IPS-NIHi7 (cell line): ENCODE measurements at regions not wholly inside any gene's neighbourhood (a gene's known extent, or its start where the extent isn't known, plus 50 kb on each side); places are given as distances from the start of the nearest gene placed in this dataset.

ENCODE experiments used
- DNase-seq: peaks from one replicate; pipeline ENCODE4 v3.0.0; 2012; ENCODE audit warnings: mixed read lengths; ENCODE audit errors: extremely low spot score

- DNase-seq: no peak
Measured at GRCh38 chr6:165082636-165083035, 226.8 kb downstream of the C6orf118 start.

DNA sequence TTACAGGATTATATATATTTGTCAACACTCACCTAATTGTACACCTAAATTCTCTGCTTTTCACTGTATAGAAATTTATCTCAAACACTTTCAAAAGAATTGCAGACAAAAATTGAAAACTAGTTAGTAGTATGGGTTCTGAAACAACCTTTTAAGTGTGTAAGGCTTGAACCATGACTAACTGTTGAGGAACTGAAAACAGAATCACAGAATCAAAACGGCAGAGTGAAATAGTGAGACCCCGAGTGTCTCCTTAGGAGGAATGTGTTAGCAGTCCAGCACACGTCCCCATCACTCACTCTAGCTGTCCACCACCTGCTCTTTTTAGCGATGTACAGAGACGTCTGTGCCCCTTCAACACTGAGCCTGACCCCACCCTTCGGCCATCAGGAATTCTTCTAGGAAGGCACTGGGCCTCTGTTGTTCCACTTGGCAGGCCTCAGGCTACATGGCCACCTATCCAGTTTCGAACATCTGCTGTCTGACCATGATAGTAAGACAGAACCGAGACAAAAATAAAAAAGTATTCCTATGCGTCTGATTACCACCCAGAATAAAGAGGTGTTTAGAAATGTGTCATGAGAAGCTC lies 227.4 kb downstream of the C6orf118 start:
- DNase-seq: no peak

GRCh38 chr6:165077876-165078275 lies 231.5 kb downstream of the C6orf118 start:
- DNase-seq: no peak

GRCh38 chr6:165071906-165072305 lies 237.5 kb downstream of the C6orf118 start:
- DNase-seq: no peak

DNA sequence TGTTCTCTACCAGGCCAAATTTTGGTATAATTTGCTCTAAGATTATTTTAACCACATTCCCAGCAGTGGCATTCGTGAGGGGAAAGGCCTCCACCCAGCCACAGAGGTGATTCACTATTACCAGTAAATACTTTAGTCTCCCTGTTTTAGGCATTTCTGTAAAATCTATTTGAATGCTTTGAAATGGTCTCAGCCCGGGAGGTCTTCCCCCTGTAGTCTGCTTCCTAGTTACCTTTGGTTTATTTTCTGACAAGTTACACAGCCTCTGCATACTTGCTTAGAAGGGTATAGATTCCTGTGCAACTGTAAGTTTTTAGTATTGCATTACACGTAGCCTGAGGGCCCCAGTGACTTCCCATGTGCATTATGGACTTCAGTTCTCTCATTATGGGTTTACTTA lies 248.7 kb downstream of the C6orf118 start:
- no peak for DNase-seq

GRCh38 chr6:165059032-165059431 lies 250.4 kb downstream of the C6orf118 start:
- DNase-seq: no peak

- no peak for DNase-seq
Measured at GRCh38 chr6:165056292-165056691, 253.1 kb downstream of the C6orf118 start.

DNA sequence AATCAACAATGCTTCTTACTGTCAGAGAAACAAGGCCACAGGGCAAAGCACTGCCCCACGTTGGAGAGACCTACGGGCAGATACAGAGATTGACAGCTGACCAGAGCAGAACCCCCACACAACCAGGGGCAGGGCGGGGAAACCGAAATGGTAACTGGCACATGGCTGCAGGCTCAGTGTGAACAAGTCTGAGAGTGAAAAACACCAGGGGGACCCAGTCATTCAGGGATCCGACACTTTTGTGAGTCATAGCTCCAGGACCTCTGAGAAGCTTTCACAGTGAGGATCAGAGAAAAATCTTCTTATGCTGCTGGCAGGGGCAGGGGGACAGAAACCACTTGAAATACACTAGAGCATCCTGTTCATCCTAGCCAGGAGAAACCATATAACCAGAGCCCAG lies 254.2 kb downstream of the C6orf118 start:
- DNase-seq: peak; percentile 14

- no peak for DNase-seq
Measured at GRCh38 chr6:165052561-165053480, 256.6 kb downstream of the C6orf118 start.

DNA sequence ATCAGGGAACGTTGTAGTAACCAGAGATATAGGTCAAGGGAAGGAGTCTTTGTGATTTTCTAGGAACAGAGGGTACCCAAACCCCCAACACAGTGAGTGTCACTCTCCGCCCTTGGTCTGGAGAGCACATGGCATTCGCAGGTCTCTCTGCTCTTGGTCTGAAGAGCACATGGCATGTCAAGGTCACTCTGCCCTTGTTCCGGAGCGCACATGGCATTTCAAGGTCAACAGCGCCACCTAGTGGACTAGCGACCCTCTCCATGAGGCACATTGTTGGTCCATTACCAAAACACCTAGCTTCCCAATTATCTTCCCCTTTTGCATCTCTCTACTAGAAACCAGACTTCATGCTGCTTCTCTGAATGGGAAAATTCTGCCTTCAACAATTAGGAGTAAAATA lies 260.0 kb downstream of the C6orf118 start:
- DNase-seq: peak; percentile 65

DNA sequence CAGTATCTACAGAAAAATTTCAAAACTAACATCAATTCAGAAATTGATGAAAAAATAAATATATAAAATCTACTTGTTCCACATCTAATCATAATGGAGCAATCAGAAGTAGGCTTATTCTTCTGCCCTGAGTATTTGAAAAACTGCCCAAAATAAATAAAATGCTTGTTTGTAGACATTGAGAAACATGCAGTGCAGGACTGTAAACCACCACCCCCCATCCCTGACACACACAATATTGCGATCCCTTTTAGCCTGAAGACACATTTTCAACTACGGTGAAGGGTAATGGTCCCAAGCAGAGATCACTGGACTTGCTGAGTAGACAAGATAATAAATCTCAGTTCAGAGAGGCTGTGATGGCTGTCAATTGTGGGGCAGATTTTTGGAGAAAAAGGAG lies 261.5 kb downstream of the C6orf118 start:
- DNase-seq: no peak

DNA sequence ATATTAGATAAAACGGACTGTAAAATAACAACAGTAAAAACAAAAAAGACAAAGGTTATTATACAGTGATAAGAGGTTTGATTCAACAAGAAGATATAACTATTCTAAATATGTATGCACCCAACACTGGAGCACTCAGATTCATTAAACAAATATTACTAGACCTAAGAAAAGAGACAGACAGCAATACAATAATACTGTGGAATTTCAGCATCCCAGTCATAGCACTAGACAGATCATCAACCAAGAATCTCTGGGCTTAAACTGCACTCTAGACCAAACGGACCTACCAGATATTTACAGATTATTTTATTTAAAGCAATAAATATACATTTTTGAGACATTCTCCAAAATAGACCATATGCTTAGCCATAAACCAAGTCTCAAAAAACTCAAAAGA lies 263.8 kb downstream of the C6orf118 start:
- no peak for DNase-seq

DNA sequence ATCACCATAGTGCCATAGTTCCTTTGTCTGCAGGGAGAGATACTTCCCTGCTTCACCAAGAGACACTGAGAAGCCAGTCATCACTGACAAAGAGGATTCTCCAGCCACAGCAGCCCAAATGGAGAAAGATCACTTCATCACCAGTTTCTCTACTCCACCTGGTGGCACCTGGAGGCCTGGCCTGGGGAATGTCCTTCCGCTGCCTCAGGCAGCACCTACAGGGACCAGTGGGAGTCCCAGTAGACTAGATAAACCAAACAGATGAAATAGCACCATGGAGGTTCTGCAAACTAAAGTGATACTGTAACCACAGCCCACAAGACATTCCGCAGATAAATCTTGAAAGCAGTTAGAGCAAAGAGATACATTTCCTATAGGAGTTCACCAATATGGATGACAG lies 266.5 kb downstream of the C6orf118 start:
- peak; percentile 58 for DNase-seq

DNA sequence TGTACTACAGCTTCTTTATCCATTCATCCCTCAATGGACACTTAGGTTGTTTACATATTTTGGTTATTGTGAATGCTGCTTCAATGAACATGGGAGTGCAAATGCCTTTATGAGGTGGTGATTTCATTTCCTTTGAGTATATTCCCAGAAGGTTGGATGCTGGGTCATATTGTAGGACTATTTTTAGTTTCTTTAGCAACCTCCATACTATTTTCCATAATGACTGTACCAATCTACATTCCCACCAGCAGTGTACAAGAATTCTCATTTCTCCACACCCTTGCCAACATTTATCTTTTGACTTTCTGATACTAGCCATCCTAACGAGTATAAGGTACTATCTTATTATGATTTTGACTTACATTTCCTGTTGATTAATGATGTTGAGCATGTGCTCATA lies 269.0 kb downstream of the C6orf118 start:
- DNase-seq: no peak

DNA sequence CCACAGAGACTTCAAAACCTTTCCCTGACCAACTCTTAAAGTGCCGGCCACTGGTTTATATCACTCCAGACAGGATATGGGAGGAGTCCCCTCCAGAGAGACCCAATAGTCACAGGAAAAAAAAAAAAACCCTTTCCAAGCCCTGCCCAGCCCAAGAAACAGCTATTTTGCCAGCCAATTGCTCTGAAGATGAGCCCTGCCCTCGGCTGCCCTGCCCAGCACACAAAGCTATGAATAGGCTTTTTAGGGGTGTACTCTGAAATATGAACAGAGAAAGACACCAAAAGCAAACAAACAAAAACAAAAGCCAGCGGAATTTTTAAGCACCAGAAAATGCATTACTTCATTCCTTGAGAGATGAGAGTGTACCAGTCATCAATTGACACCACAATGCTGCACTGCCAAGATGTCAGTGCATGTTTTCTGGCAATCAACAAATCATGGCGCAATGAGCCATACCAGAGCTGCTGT lies 275.1 kb downstream of the C6orf118 start:
- no peak for DNase-seq

DNA sequence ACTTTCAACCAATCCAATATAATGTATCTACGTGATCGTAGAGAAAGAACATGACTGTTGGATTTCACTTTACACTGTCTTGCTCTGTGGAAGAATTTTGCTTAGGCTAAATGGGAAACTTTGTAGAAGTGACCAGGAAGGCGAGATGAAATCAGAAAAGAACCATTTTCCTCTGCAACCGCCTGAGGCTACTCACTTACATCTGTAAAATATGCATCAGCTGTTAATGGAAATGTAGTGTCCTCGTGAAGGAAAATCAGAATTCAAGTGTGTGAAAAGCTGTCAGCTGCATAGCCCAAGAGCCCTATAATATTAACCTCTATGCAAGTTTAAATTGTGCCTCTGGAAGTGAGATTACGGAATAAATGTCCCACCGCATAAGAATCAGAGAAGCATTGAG lies 277.9 kb downstream of the C6orf118 start:
- DNase-seq: no peak

- DNase-seq: no peak
Measured at GRCh38 chr6:165025040-165025439, 284.4 kb downstream of the C6orf118 start.

GRCh38 chr6:165019681-165020080 lies 289.7 kb downstream of the C6orf118 start:
- no peak for DNase-seq

- DNase-seq: no peak
Measured at GRCh38 chr6:165015676-165016075, 293.7 kb downstream of the C6orf118 start.

DNA sequence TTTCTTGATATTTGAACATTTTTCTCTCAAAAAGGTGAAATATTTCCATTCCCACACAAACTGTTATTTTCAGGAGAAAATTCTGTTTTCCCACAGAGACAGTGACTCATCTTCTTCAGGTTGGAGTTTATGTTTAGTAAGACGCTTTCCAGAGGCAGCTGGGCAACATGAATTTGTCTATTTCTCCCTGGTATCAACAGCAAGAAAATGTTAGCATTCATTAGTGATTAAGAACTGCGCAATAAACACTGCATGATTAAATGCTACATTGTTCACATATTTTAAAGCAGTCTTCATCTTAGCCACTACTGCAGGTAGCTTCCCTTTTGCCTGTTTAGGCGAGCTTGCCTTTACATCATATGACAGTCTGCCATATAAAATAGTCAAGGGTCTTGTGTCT lies 295.7 kb downstream of the C6orf118 start:
- DNase-seq: no peak

GRCh38 chr6:165012183-165012582 lies 297.2 kb downstream of the C6orf118 start:
- no peak for DNase-seq

GRCh38 chr6:165010556-165011535 lies 298.6 kb downstream of the C6orf118 start:
- DNase-seq: no peak
